ENCODE measurements at regions not wholly inside any gene's neighbourhood (a gene's known extent, or its start where the extent isn't known, plus 50 kb on each side); places are given as distances from the start of the nearest gene placed in this dataset.

- H3K9me3 Mint-ChIP-seq, result no peaks in the 10 kb centered on the region
- no peak overlapping the region for H3K27ac Mint-ChIP-seq
- H3K27me3 Mint-ChIP-seq (ENCODE audit: low read depth), result peaks cover 34% of the 10 kb centered on the region
- TF ChIP-seq CTCF (IDR thresholded peaks at IDR 0.05; ENCODE audit: unreplicated experiment in 3 of 3), result no peak
- no peak overlapping the region for H3K4me3 Mint-ChIP-seq
- peaks cover 1% of the 10 kb centered on the region for H3K4me1 Mint-ChIP-seq
- no peaks in the 10 kb centered on the region for H3K36me3 Mint-ChIP-seq (ENCODE audit: low read depth)
Measured at GRCh38 chr11:134630861-134631260, 218.8 kb upstream of the B3GAT1 start.

- Mint-ChIP-seq H3K4me1 (no peaks in the 10 kb centered on the region), H3K27me3 (ENCODE audit: low read depth) (peaks cover 41% of the 10 kb centered on the region), H3K36me3 (ENCODE audit: low read depth) (no peaks in the 10 kb centered on the region), H3K9me3 (no peaks in the 10 kb centered on the region), H3K27ac (no peak overlapping the region), H3K4me3 (no peak overlapping the region)
- TF ChIP-seq CTCF (IDR thresholded peaks at IDR 0.05; ENCODE audit: unreplicated experiment in 3 of 3), result no peak
Measured at GRCh38 chr11:134628426-134628825, 216.4 kb upstream of the B3GAT1 start.

GRCh38 chr11:134626032-134626431 lies 214.0 kb upstream of the B3GAT1 start:
- no peak for TF ChIP-seq CTCF (IDR thresholded peaks at IDR 0.05; ENCODE audit: unreplicated experiment in 3 of 3)
- Mint-ChIP-seq H3K4me1 (no peaks in the 10 kb centered on the region), H3K27me3 (ENCODE audit: low read depth) (peaks cover 45% of the 10 kb centered on the region), H3K27ac (no peak overlapping the region), H3K4me3 (no peak overlapping the region), H3K9me3 (no peaks in the 10 kb centered on the region), H3K36me3 (ENCODE audit: low read depth) (no peaks in the 10 kb centered on the region)

- H3K36me3 Mint-ChIP-seq (ENCODE audit: low read depth), result no peaks in the 10 kb centered on the region
- H3K9me3 Mint-ChIP-seq, result no peaks in the 10 kb centered on the region
- peaks cover 49% of the 10 kb centered on the region for H3K27me3 Mint-ChIP-seq (ENCODE audit: low read depth)
- H3K4me1 Mint-ChIP-seq, result no peaks in the 10 kb centered on the region
- H3K4me3 Mint-ChIP-seq, result no peak overlapping the region
- no peak overlapping the region for H3K27ac Mint-ChIP-seq
- no peak for TF ChIP-seq CTCF (IDR thresholded peaks at IDR 0.05; ENCODE audit: unreplicated experiment in 3 of 3)
Measured at GRCh38 chr11:134625631-134626030, 213.6 kb upstream of the B3GAT1 start.

- no peaks in the 10 kb centered on the region for H3K36me3 Mint-ChIP-seq (ENCODE audit: low read depth)
- no peaks in the 10 kb centered on the region for H3K9me3 Mint-ChIP-seq
Measured at GRCh38 chr11:134625151-134625550, 213.1 kb upstream of the B3GAT1 start.

More at GRCh38 chr11:134625151-134625550, 213.1 kb upstream of the B3GAT1 start:
- no peaks in the 10 kb centered on the region for H3K4me1 Mint-ChIP-seq
- H3K27me3 Mint-ChIP-seq (ENCODE audit: low read depth), result peaks cover 44% of the 10 kb centered on the region
- H3K4me3 Mint-ChIP-seq, result no peak overlapping the region
- no peak for TF ChIP-seq CTCF (IDR thresholded peaks at IDR 0.05; ENCODE audit: unreplicated experiment in 3 of 3)
- no peak overlapping the region for H3K27ac Mint-ChIP-seq

Measured in nephron (organoid).